ENCODE measurements at regions not wholly inside any gene's neighbourhood (a gene's known extent, or its start where the extent isn't known, plus 50 kb on each side); places are given as distances from the start of the nearest gene placed in this dataset.
"Not testable (repeated sequence)": the region's sequence is repeated elsewhere in the genome, so short reads cannot be mapped to it uniquely, and the experiment has no call there.

GRCh38 chr20:7159903-7160302 is 392.4 kb downstream of the BMP2 start:
- no peaks in the 10 kb centered on the region for H3K27me3 Mint-ChIP-seq (ENCODE audit: low read depth in 2 of 2)

GRCh38 chr20:7161690-7162089 is 394.2 kb downstream of the BMP2 start:
- no peak overlapping the region for H3K27ac Mint-ChIP-seq
- H3K4me1 Mint-ChIP-seq = no peaks in the 10 kb centered on the region

More at GRCh38 chr20:7159903-7160302, 392.4 kb downstream of the BMP2 start:
- Mint-ChIP-seq H3K4me1 (no peaks in the 10 kb centered on the region), H3K4me3 (no peak overlapping the region), H3K9me3 (peaks cover under 1 to 6% of the 10 kb centered on the region in 2 donors), H3K27ac (no peak overlapping the region), H3K36me3 (no peaks in the 10 kb centered on the region)
- Histone ChIP-seq H3K4me3 (ENCODE audit: low read length) (no peak overlapping the region), H3K27me3 (ENCODE audit: control insufficient read depth, insufficient read depth, low read length) (no peaks in the 10 kb centered on the region), H3K27ac (ENCODE audit: low read length) (no peak overlapping the region), H3K4me1 (ENCODE audit: control insufficient read depth, insufficient read depth, low read length) (no peaks in the 10 kb centered on the region), H3K36me3 (ENCODE audit: control insufficient read depth, insufficient read depth, low read length) (no peaks in the 10 kb centered on the region), H3K9me3 (ENCODE audit: control insufficient read depth, insufficient read depth, low read length) (peaks cover 4% of the 10 kb centered on the region)
- DNase-seq (no peak), ATAC-seq (no peak)
- TF ChIP-seq CTCF (IDR thresholded peaks at IDR 0.05) = no peak
- intact Hi-C loops (cut with micrococcal nuclease) = no loop called here

GRCh38 chr20:7171911-7172310 is 404.4 kb downstream of the BMP2 start:
- Histone ChIP-seq H3K27me3 (ENCODE audit: control insufficient read depth, insufficient read depth, low read length) (no peaks in the 10 kb centered on the region), H3K27ac (ENCODE audit: low read length) (no peak overlapping the region), H3K4me1 (ENCODE audit: control insufficient read depth, insufficient read depth, low read length) (no peaks in the 10 kb centered on the region), H3K4me3 (ENCODE audit: low read length) (no peak overlapping the region), H3K9me3 (ENCODE audit: control insufficient read depth, insufficient read depth, low read length) (peaks cover 6% of the 10 kb centered on the region), H3K36me3 (ENCODE audit: control insufficient read depth, insufficient read depth, low read length) (no peaks in the 10 kb centered on the region)
- no peaks in the 10 kb centered on the region for H3K36me3 Mint-ChIP-seq
- WGBS (ENCODE audit: insufficient coverage) = 10% methylated on average over 1 of the region's 1 CpG
- H3K27ac Mint-ChIP-seq = no peak overlapping the region
- H3K4me3 Mint-ChIP-seq = no peak overlapping the region
- no peaks in the 10 kb centered on the region for H3K4me1 Mint-ChIP-seq
- intact Hi-C loops (cut with micrococcal nuclease) = no loop called here
- H3K27me3 Mint-ChIP-seq (ENCODE audit: low read depth in 2 of 2) = no peaks in the 10 kb centered on the region
- ATAC-seq (no peak), DNase-seq (no peak)
- H3K9me3 Mint-ChIP-seq = no peaks in the 10 kb centered on the region
- TF ChIP-seq CTCF (IDR thresholded peaks at IDR 0.05) = no peak

More at GRCh38 chr20:7161690-7162089, 394.2 kb downstream of the BMP2 start:
- no peaks in the 10 kb centered on the region for H3K27me3 ChIP-seq (ENCODE audit: control insufficient read depth, insufficient read depth, low read length)
- Mint-ChIP-seq H3K36me3 (no peaks in the 10 kb centered on the region), H3K4me3 (no peak overlapping the region), H3K9me3 (peaks cover 3% of the 10 kb centered on the region in 2 donors), H3K27me3 (ENCODE audit: low read depth in 2 of 2) (no peaks in the 10 kb centered on the region)
- no peak for TF ChIP-seq CTCF (IDR thresholded peaks at IDR 0.05)
- ATAC-seq (no peak), DNase-seq (no peak)
- H3K4me1 ChIP-seq (ENCODE audit: control insufficient read depth, insufficient read depth, low read length) = no peaks in the 10 kb centered on the region
- no peak overlapping the region for H3K27ac ChIP-seq (ENCODE audit: low read length)
- peaks cover 4% of the 10 kb centered on the region for H3K9me3 ChIP-seq (ENCODE audit: control insufficient read depth, insufficient read depth, low read length)
- H3K4me3 ChIP-seq (ENCODE audit: low read length) = no peak overlapping the region
- no peaks in the 10 kb centered on the region for H3K36me3 ChIP-seq (ENCODE audit: control insufficient read depth, insufficient read depth, low read length)
- intact Hi-C loops (cut with micrococcal nuclease) = no loop called here

GRCh38 chr20:7174554-7174953 is 407.1 kb downstream of the BMP2 start:
- no peak for TF ChIP-seq CTCF (IDR thresholded peaks at IDR 0.05)
- H3K27me3 Mint-ChIP-seq (ENCODE audit: low read depth in 2 of 2) = no peaks in the 10 kb centered on the region
- no peaks in the 10 kb centered on the region for H3K4me1 Mint-ChIP-seq
- WGBS (ENCODE audit: insufficient coverage) = 100% methylated on average over 1 of the region's 2 CpGs
- Histone ChIP-seq H3K36me3 (ENCODE audit: control insufficient read depth, insufficient read depth, low read length) (no peaks in the 10 kb centered on the region), H3K4me1 (ENCODE audit: control insufficient read depth, insufficient read depth, low read length) (no peaks in the 10 kb centered on the region), H3K4me3 (ENCODE audit: low read length) (no peak overlapping the region), H3K27ac (ENCODE audit: low read length) (no peak overlapping the region), H3K27me3 (ENCODE audit: control insufficient read depth, insufficient read depth, low read length) (no peaks in the 10 kb centered on the region), H3K9me3 (ENCODE audit: control insufficient read depth, insufficient read depth, low read length) (peaks cover 6% of the 10 kb centered on the region)
- H3K36me3 Mint-ChIP-seq = no peaks in the 10 kb centered on the region
- peaks cover 2 to 6% of the 10 kb centered on the region in 2 donors for H3K9me3 Mint-ChIP-seq
- DNase-seq (no peak), ATAC-seq (no peak)
- no peak overlapping the region for H3K4me3 Mint-ChIP-seq
- intact Hi-C loops (cut with micrococcal nuclease) = no loop called here
- no peak overlapping the region for H3K27ac Mint-ChIP-seq

GRCh38 chr20:7175827-7176226 is 408.3 kb downstream of the BMP2 start:
- intact Hi-C loops (cut with micrococcal nuclease); H3K4me3 ChIP-seq (ENCODE audit: low read length); H3K27me3 ChIP-seq (ENCODE audit: control insufficient read depth, insufficient read depth, low read length); H3K27me3 Mint-ChIP-seq (ENCODE audit: low read depth in 2 of 2); DNase-seq; H3K27ac Mint-ChIP-seq; H3K4me1 ChIP-seq (ENCODE audit: control insufficient read depth, insufficient read depth, low read length); H3K4me3 Mint-ChIP-seq; ATAC-seq; H3K27ac ChIP-seq (ENCODE audit: low read length); H3K36me3 ChIP-seq (ENCODE audit: control insufficient read depth, insufficient read depth, low read length); H3K4me1 Mint-ChIP-seq; H3K9me3 ChIP-seq (ENCODE audit: control insufficient read depth, insufficient read depth, low read length); H3K36me3 Mint-ChIP-seq: not testable (repeated sequence)
- WGBS (ENCODE audit: insufficient coverage) = no CpG with 5 or more reads among the region's 1 CpG
- peaks cover 10 to 12% of the 10 kb centered on the region in 2 donors for H3K9me3 Mint-ChIP-seq

All from natural killer cell (primary cell).